Sigmoid colon (tissue), 4 donors: ENCODE measurements at regions not wholly inside any gene's neighbourhood (a gene's known extent, or its start where the extent isn't known, plus 50 kb on each side); places are given as distances from the start of the nearest gene placed in this dataset.

ENCODE experiments used
- CTCF ChIP-seq, 4 experiments: fragments of 450-650 bp in 3 of 4; fragments of 200-600 bp in 1 of 4; IDR thresholded peaks; one replicate each; pipeline ENCODE4 v1.5.1; 2016 to 2019; ENCODE audit warnings: antibody characterized with exemption in 4 of 4, mild to moderate bottlenecking in 3 of 4, moderate library complexity in 2 of 4
- EP300 ChIP-seq, 4 donors: sonication (generic); formaldehyde crosslinking; IDR thresholded peaks; one replicate each; pipeline ENCODE4 v1.6.1; 2017; ENCODE audit warnings: antibody characterized with exemption in 4 of 4
- POLR2A ChIP-seq, 2 donors: fragments of 450-650 bp; IDR thresholded peaks; one replicate each; pipeline ENCODE4 v1.6.1; 2016; ENCODE audit warnings: antibody characterized with exemption in 2 of 2, mild to moderate bottlenecking in 2 of 2, moderate library complexity in 2 of 2
- POLR2AphosphoS5 ChIP-seq, 4 donors: sonication (generic); formaldehyde crosslinking; IDR thresholded peaks; one replicate each; pipeline ENCODE4 v1.6.1; 2017; ENCODE audit warnings: antibody characterized with exemption in 4 of 4

DNA sequence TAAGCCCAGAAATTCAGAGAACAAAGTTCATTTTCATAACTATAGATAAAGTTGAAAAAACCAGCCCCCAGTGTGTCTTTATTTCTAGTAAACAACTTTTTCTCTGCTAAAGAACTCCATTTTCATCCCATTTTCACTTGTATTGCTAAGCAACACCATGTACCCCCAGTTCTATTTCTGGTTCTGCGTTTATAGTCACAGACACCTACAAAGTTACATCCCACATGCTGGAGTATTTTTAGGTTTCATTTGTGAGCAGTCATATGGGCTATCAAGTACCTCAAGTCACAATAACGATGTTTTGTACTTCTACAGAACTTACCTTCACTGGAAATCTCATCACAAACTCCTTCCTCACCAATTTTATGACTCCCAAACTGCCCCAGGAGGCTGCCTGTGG, 236.5 kb downstream of the RSL24D1 start:
- TF ChIP-seq CTCF (IDR thresholded peaks at IDR 0.05), result no peak
- no peak for TF ChIP-seq EP300 (IDR thresholded peaks at IDR 0.05)
- TF ChIP-seq POLR2A (IDR thresholded peaks at IDR 0.05), result no peak
- TF ChIP-seq POLR2AphosphoS5 (IDR thresholded peaks at IDR 0.05), result no peak
